ENCODE measurements at regions not wholly inside any gene's neighbourhood (a gene's known extent, or its start where the extent isn't known, plus 50 kb on each side); places are given as distances from the start of the nearest gene placed in this dataset.

DNA sequence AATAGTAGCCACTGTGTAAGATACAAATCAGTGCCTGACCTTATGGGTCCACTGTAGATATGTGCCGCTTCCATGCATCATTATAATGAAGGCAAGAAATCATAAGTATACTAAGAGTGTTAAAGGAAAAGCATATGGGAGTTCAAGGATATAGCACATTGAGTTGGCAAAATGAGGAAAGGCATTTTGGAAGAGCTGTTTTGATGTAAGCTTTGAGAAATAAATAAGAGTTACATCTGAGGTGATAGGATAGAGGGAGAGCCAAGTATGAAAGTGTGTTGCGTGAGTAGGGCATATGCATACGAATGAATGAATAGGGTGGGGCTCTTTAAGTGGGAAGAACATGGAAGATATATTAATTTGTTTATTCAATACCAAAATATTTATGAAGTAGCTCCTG lies 101.0 kb upstream of the DMAC1 start:
- H3K4me3 ChIP-seq (ENCODE audit: low read depth, low read length) = no peak overlapping the region
- TF ChIP-seq, protein P1, sequence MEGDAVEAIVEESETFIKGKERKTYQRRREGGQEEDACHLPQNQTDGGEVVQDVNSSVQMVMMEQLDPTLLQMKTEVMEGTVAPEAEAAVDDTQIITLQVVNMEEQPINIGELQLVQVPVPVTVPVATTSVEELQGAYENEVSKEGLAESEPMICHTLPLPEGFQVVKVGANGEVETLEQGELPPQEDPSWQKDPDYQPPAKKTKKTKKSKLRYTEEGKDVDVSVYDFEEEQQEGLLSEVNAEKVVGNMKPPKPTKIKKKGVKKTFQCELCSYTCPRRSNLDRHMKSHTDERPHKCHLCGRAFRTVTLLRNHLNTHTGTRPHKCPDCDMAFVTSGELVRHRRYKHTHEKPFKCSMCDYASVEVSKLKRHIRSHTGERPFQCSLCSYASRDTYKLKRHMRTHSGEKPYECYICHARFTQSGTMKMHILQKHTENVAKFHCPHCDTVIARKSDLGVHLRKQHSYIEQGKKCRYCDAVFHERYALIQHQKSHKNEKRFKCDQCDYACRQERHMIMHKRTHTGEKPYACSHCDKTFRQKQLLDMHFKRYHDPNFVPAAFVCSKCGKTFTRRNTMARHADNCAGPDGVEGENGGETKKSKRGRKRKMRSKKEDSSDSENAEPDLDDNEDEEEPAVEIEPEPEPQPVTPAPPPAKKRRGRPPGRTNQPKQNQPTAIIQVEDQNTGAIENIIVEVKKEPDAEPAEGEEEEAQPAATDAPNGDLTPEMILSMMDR (IDR thresholded peaks at IDR 0.05; ENCODE audit: low read depth, low read length) = no peak
- TF ChIP-seq MYC (IDR thresholded peaks at IDR 0.05; ENCODE audit: low read depth, low read length) (no peak), POLR2A (IDR thresholded peaks at IDR 0.05; ENCODE audit: extremely low read depth, insufficient read length) (no peak)
- TF ChIP-seq, protein P2, sequence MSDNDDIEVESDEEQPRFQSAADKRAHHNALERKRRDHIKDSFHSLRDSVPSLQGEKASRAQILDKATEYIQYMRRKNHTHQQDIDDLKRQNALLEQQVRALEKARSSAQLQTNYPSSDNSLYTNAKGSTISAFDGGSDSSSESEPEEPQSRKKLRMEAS (IDR thresholded peaks at IDR 0.05; ENCODE audit: low read depth, low read length) = no peak
- DNase-seq (ENCODE audit: low read depth) = no peak

DNA sequence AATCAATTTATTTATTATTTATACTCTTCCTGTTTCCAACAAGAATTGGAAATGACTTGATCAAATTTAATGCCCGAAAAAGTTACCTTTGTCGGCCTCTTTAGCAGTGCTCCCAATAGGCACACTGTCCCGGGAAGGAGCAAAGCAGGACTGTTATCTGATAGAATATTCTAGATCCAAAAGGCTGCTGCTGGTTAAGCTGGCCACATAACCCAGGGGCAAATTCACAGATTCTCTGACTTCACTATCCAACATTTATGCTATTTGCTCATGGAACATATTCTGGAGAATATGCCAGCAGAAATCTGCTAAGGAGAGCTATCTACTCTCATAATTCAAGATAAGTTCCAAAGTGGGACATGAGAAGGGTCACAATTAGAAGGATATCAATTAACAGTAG lies 100.2 kb upstream of the DMAC1 start:
- no peak overlapping the region for H3K4me3 ChIP-seq (ENCODE audit: low read depth, low read length)
- TF ChIP-seq, protein P1 (IDR thresholded peaks at IDR 0.05; ENCODE audit: low read depth, low read length) = no peak
- TF ChIP-seq, protein P2 (IDR thresholded peaks at IDR 0.05; ENCODE audit: low read depth, low read length) = no peak
- TF ChIP-seq POLR2A (IDR thresholded peaks at IDR 0.05; ENCODE audit: extremely low read depth, insufficient read length) (no peak), MYC (IDR thresholded peaks at IDR 0.05; ENCODE audit: low read depth, low read length) (no peak)
- no peak for DNase-seq (ENCODE audit: low read depth)

- DNase-seq (ENCODE audit: low read depth) = no peak
- TF ChIP-seq, protein P2 (IDR thresholded peaks at IDR 0.05; ENCODE audit: low read depth, low read length) = no peak
- TF ChIP-seq, protein P1 (IDR thresholded peaks at IDR 0.05; ENCODE audit: low read depth, low read length) = no peak
- TF ChIP-seq POLR2A (IDR thresholded peaks at IDR 0.05; ENCODE audit: extremely low read depth, insufficient read length) = no peak
- no peak for TF ChIP-seq MYC (IDR thresholded peaks at IDR 0.05; ENCODE audit: low read depth, low read length)
These were observed 94.7 kb upstream of the DMAC1 start for GRCh38 chr9:7894231-7894630.

DNA sequence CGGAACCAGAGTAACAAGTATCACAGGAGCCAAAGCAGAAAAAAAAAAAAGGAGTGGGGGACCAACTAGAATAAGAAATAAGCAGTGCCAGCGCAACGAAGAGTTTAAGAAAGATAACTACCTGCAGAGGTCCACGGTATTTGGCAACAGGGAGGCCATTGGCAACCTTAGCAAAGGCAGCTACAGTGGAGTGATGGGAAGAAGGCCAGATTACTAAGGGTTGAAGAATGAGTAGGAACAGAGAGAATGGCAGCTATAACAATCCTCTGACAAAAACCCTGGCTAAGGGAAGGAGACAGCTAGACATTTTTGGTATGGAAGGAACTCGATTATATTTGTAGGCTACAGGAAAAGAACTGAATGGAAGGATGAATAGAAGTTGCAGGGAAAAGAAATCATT lies 93.4 kb upstream of the DMAC1 start:
- DNase-seq (ENCODE audit: low read depth) = no peak
- H3K4me3 ChIP-seq (ENCODE audit: low read depth, low read length) = no peak overlapping the region
- TF ChIP-seq, protein P2 (IDR thresholded peaks at IDR 0.05; ENCODE audit: low read depth, low read length) = no peak
- TF ChIP-seq POLR2A (IDR thresholded peaks at IDR 0.05; ENCODE audit: extremely low read depth, insufficient read length) (no peak), MYC (IDR thresholded peaks at IDR 0.05; ENCODE audit: low read depth, low read length) (no peak)
- TF ChIP-seq, protein P1 (IDR thresholded peaks at IDR 0.05; ENCODE audit: low read depth, low read length) = no peak

More at GRCh38 chr9:7894231-7894630, 94.7 kb upstream of the DMAC1 start:
- no peak overlapping the region for H3K4me3 ChIP-seq (ENCODE audit: low read depth, low read length)

DNA sequence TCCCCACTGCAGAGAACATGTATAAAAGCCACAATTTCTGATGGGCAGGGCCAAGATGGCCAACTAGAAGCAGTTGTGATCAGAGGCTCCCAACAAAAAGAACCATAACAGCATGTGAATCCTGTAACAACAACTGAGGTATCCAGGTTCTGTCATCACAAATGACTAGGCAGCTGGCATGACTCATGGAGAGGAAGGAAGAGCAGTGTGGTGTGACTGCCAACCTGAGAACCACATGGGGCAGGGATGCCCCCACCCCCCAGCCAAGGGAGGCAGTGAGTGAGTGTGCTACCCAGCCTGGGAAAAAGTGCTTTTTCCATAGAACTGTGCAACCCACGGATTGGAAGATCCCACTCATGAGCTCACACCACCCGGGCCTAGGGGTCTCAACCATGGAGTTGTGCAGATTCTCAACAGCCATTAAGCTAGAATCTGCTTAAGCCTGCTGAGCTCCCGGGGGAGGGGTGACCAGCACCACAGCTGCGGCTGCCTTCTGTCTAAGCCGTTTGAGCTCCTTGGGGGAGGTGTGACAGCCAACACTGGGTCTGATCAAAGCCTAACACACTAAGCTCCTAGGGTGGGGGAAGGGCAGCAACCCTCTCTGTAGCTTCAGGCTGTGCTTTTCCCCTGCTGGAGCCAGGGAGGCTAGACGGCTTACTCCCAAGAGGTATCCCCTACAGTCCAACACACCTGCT lies 80.1 kb upstream of the DMAC1 start:
- TF ChIP-seq, protein P1 (IDR thresholded peaks at IDR 0.05; ENCODE audit: low read depth, low read length) = no peak
- TF ChIP-seq POLR2A (IDR thresholded peaks at IDR 0.05; ENCODE audit: extremely low read depth, insufficient read length) (no peak), MYC (IDR thresholded peaks at IDR 0.05; ENCODE audit: low read depth, low read length) (no peak)
- TF ChIP-seq, protein P2 (IDR thresholded peaks at IDR 0.05; ENCODE audit: low read depth, low read length) = no peak
- peak; percentile 70 for DNase-seq (ENCODE audit: low read depth)

More for the DNA sequence above, 80.1 kb upstream of the DMAC1 start:
- no peak overlapping the region for H3K4me3 ChIP-seq (ENCODE audit: low read depth, low read length)

Measured in NB4 (cell line).